ENCODE measurements at regions not wholly inside any gene's neighbourhood (a gene's known extent, or its start where the extent isn't known, plus 50 kb on each side); places are given as distances from the start of the nearest gene placed in this dataset.

- H3F3A ChIP-seq (ENCODE audit: insufficient read depth, low read length), result no peaks in the 10 kb centered on the region
- H3K4me1 ChIP-seq (ENCODE audit: low read length), result no peaks in the 10 kb centered on the region
- H3K9me3 ChIP-seq (replicated peaks; ENCODE audit: insufficient read depth, low read length), result no peaks in the 10 kb centered on the region; the same call in 1 of the 2 replicates
- H3K4me3 ChIP-seq (ENCODE audit: low read length), result no peak overlapping the region
- H3K4me2 ChIP-seq (ENCODE audit: low read depth, low read length), result no peak overlapping the region
- H2AFZ ChIP-seq (ENCODE audit: low read length), result no peak overlapping the region
- H4K20me1 ChIP-seq (ENCODE audit: insufficient read depth, low read length), result no peaks in the 10 kb centered on the region
- no peaks in the 10 kb centered on the region for H3K36me3 ChIP-seq (replicated peaks; ENCODE audit: insufficient read depth, low read length)
- no peaks in the 10 kb centered on the region for H3K79me2 ChIP-seq (ENCODE audit: low read length)
- no peak for DNase-seq
- TF ChIP-seq EZH2 (optimal IDR thresholded peaks at IDR 0.05; ENCODE audit: low read depth, low read length) (no peak), CTCF (IDR thresholded peaks at IDR 0.05; ENCODE audit: low read length) (no peak), EZH2phosphoT487 (IDR thresholded peaks at IDR 0.05; ENCODE audit: low read length) (no peak)
- H3K27me3 ChIP-seq (replicated peaks; ENCODE audit: insufficient read depth, low read length), result no peaks in the 10 kb centered on the region
- H3K27ac ChIP-seq (ENCODE audit: low read length), result no peak overlapping the region
- H3K9ac ChIP-seq (ENCODE audit: low read length), result no peak overlapping the region
- no peaks in the 10 kb centered on the region for H3K9me2 ChIP-seq (replicated peaks; ENCODE audit: insufficient read depth, low read length)
Observed at GRCh38 chr12:7581046-7581445, 77.5 kb upstream of the CD163 start.

DNA sequence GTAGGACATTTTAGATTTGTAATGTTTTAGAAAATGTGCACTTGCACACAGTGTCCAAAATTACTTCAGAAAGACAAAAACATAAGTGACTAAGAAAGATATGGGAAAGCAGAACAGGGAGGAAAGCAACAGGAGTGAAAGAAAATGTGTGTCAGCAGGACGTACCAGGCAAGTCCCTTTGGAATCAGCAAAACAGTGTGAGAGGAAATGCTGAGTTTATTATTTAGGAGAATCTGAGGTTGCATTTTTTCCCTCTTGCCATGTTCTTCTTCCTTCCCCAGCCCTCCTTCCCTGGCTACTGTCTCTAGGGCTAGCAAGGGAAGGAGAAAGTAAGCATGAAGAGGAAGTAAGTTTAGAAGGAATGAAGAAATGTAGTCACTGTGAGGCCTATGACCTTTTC, 67.7 kb upstream of the CD163 start:
- no peak overlapping the region for H3K4me2 ChIP-seq (ENCODE audit: low read depth, low read length)
- H4K20me1 ChIP-seq (ENCODE audit: insufficient read depth, low read length), result no peaks in the 10 kb centered on the region
- TF ChIP-seq CTCF (IDR thresholded peaks at IDR 0.05; ENCODE audit: low read length) (no peak), EZH2 (optimal IDR thresholded peaks at IDR 0.05; ENCODE audit: low read depth, low read length) (no peak), EZH2phosphoT487 (IDR thresholded peaks at IDR 0.05; ENCODE audit: low read length) (no peak)
- H2AFZ ChIP-seq (ENCODE audit: low read length), result no peak overlapping the region
- H3K27ac ChIP-seq (ENCODE audit: low read length), result no peak overlapping the region
- no peak overlapping the region for H3K4me3 ChIP-seq (ENCODE audit: low read length)
- H3K9me3 ChIP-seq (replicated peaks; ENCODE audit: insufficient read depth, low read length), result no peaks in the 10 kb centered on the region
- no peak for DNase-seq
- no peaks in the 10 kb centered on the region for H3K9me2 ChIP-seq (replicated peaks; ENCODE audit: insufficient read depth, low read length)
- H3K9ac ChIP-seq (ENCODE audit: low read length), result no peak overlapping the region
- no peaks in the 10 kb centered on the region for H3K4me1 ChIP-seq (ENCODE audit: low read length)
- no peaks in the 10 kb centered on the region for H3K79me2 ChIP-seq (ENCODE audit: low read length)
- no peaks in the 10 kb centered on the region for H3K36me3 ChIP-seq (replicated peaks; ENCODE audit: insufficient read depth, low read length)
- no peaks in the 10 kb centered on the region for H3F3A ChIP-seq (ENCODE audit: insufficient read depth, low read length)
- H3K27me3 ChIP-seq (replicated peaks; ENCODE audit: insufficient read depth, low read length), result no peaks in the 10 kb centered on the region

DNA sequence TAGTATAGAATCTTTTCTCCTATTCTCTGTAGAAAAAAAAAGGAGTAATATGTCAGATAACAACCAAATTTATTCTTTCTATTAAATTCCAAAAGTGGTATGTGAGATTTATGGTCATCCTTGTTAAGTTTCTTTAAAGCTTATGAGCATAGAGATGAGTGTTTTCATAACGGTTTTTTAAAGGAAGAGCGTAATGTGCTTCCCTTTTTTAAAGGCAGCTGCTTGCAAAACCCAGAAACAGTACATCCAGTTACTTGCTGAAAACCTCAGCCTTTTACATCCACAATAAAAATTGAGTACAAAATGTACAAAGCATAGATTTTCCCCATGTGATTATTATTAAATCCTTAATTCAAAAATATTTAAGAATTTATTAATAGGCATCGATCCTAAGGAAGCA, 53.6 kb upstream of the CD163 start:
- no peaks in the 10 kb centered on the region for H3K36me3 ChIP-seq (replicated peaks; ENCODE audit: insufficient read depth, low read length)
- H3K9ac ChIP-seq (ENCODE audit: low read length), result no peak overlapping the region

More for the DNA sequence above, 53.6 kb upstream of the CD163 start:
- DNase-seq, result no peak
- Histone ChIP-seq H3K79me2 (ENCODE audit: low read length) (no peaks in the 10 kb centered on the region), H3K27me3 (replicated peaks; ENCODE audit: insufficient read depth, low read length) (no peaks in the 10 kb centered on the region), H3K4me2 (ENCODE audit: low read depth, low read length) (no peak overlapping the region), H3K9me2 (replicated peaks; ENCODE audit: insufficient read depth, low read length) (no peaks in the 10 kb centered on the region), H3K4me3 (ENCODE audit: low read length) (no peak overlapping the region), H2AFZ (ENCODE audit: low read length) (no peak overlapping the region), H3K9me3 (replicated peaks; ENCODE audit: insufficient read depth, low read length) (no peaks in the 10 kb centered on the region), H3K27ac (ENCODE audit: low read length) (no peak overlapping the region), H4K20me1 (ENCODE audit: insufficient read depth, low read length) (no peaks in the 10 kb centered on the region), H3K4me1 (ENCODE audit: low read length) (no peaks in the 10 kb centered on the region), H3F3A (ENCODE audit: insufficient read depth, low read length) (no peaks in the 10 kb centered on the region)
- TF ChIP-seq EZH2 (optimal IDR thresholded peaks at IDR 0.05; ENCODE audit: low read depth, low read length), result no peak
- TF ChIP-seq CTCF (IDR thresholded peaks at IDR 0.05; ENCODE audit: low read length), result no peak
- TF ChIP-seq EZH2phosphoT487 (IDR thresholded peaks at IDR 0.05; ENCODE audit: low read length), result no peak
